ENCODE measurements at regions not wholly inside any gene's neighbourhood (a gene's known extent, or its start where the extent isn't known, plus 50 kb on each side); places are given as distances from the start of the nearest gene placed in this dataset.

DNA sequence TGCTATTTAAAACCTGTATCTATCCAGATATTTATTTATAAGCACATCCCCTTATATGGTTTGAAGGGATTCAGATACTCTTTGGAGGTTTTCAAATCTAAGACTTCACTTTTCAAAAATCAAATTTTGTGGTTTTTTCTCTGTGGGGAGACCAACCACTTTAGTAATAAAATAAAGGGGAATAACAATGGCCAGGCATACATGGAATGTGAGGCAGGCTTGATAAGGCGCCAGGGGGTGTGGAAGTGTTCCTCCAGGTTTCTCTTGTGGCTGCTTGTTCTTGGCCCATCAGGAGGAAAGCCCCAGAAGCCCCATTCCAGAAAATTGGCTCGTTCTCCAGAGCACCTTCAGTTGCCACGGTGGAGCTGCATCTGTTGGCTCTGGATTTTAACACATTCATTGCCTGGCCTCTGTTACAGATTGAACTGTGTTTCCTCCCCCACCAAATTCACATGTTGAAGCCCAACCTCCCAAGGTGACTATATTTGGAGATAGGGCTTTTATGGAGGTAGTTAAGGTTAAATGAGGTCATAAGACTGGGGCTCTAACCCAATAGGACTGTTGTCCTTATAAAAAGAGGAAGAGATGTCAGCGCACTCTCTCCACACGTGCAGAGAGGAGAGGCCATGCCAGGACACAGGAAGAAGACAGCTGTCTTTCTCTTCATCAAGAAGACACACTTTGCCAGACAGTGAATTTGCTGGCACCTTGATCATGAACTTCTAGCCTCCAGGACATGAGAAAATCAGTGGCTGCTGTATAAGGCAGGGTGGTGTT is 195.9 kb downstream of the TMEM38B start:
- DNase-seq = no peak
- no peak overlapping the region for H3K27ac ChIP-seq (ENCODE audit: insufficient read length, low read depth, low read length)
- Mint-ChIP-seq H3K27me3 (ENCODE audit: low read depth) (peaks cover 8% of the 10 kb centered on the region), H3K9me3 (no peaks in the 10 kb centered on the region), H3K36me3 (ENCODE audit: insufficient read depth in 1 of 3, low read depth in 3 of 3) (no peaks in the 10 kb centered on the region; a peak in 1 of 7 replicates), H3K27ac (no peak overlapping the region; a peak in 1 of 7 replicates), H3K4me1 (peaks cover 16 to 17% of the 10 kb centered on the region in 2 experiments), H3K4me3 (no peak overlapping the region)
- H3K4ac ChIP-seq (ENCODE audit: low read depth, low read length) = no peak overlapping the region
- H3K4me2 ChIP-seq (ENCODE audit: insufficient read depth, insufficient read length, low read length) = no peak overlapping the region
- no peak overlapping the region for H4K91ac ChIP-seq (ENCODE audit: insufficient read length, low read depth, low read length)
- H3K79me2 ChIP-seq (ENCODE audit: insufficient read depth, low read length) = no peaks in the 10 kb centered on the region
- no peak overlapping the region for H3K14ac ChIP-seq (ENCODE audit: insufficient read depth, low read length)
- H3K4me1 ChIP-seq (ENCODE audit: insufficient read depth, low read length) = peaks cover 3% of the 10 kb centered on the region; the same call in 1 of the 2 replicates
- H2AK5ac ChIP-seq (ENCODE audit: insufficient read length, low read length) = no peak overlapping the region
- H3K27me3 ChIP-seq (ENCODE audit: insufficient read depth, low read length) = no peaks in the 10 kb centered on the region
- no peaks in the 10 kb centered on the region for H3K23me2 ChIP-seq (ENCODE audit: insufficient read length, low read depth, low read length, poor library complexity, severe bottlenecking)
- no peak overlapping the region for H3T11ph ChIP-seq (ENCODE audit: low read length)
- no peaks in the 10 kb centered on the region for H3K79me1 ChIP-seq (ENCODE audit: insufficient read depth, low read depth, low read length, poor library complexity, severe bottlenecking)
- no peaks in the 10 kb centered on the region for H3K9me3 ChIP-seq (ENCODE audit: control insufficient read depth, low read depth, low read length)
- no peak overlapping the region for H2AFZ ChIP-seq (ENCODE audit: low read length)
- no peaks in the 10 kb centered on the region for H4K20me1 ChIP-seq (ENCODE audit: control insufficient read depth, insufficient read depth, insufficient read length)
- H4K8ac ChIP-seq (replicated peaks; ENCODE audit: insufficient read length, low read depth, low read length) = no peak overlapping the region
- H4K5ac ChIP-seq (ENCODE audit: insufficient read length, low read depth, low read length) = no peak overlapping the region
- no peak overlapping the region for H3K18ac ChIP-seq (ENCODE audit: insufficient read length, low read depth, low read length)
- H2BK12ac ChIP-seq (ENCODE audit: insufficient read length, low read depth, low read length) = no peak overlapping the region
- no peak overlapping the region for H2BK5ac ChIP-seq (ENCODE audit: insufficient read length, low read length)
- no peak overlapping the region for H3K23ac ChIP-seq (ENCODE audit: insufficient read length, low read depth, low read length)
- no CpG with 5 or more reads among the region's 5 CpGs for WGBS (ENCODE audit: extremely low coverage, insufficient read length, low lambda C conversion rate)
- no peak overlapping the region for H2BK20ac ChIP-seq (ENCODE audit: low read depth, low read length, poor library complexity, severe bottlenecking)
- no peak overlapping the region for H2BK120ac ChIP-seq (ENCODE audit: low read depth, low read length, poor library complexity, severe bottlenecking)
- no peak overlapping the region for H2BK15ac ChIP-seq (ENCODE audit: low read depth, low read length)
- H3K56ac ChIP-seq (ENCODE audit: insufficient read length, low read depth, low read length) = no peak overlapping the region
- no peak for TF ChIP-seq CTCF (conservative IDR thresholded peaks at IDR 0.05)
- no peak overlapping the region for H3K9ac ChIP-seq (ENCODE audit: extremely low read depth, insufficient read length, low read length)

Data from H9 (cell line).